H9 (cell line): ENCODE measurements at regions not wholly inside any gene's neighbourhood (a gene's known extent, or its start where the extent isn't known, plus 50 kb on each side); places are given as distances from the start of the nearest gene placed in this dataset.

Source experiments
- DNase-seq: peaks from one replicate; pipeline ENCODE4 v3.0.0-alpha.2; 2017
- H2AFZ ChIP-seq: one replicate; pipeline ENCODE4 v1.6.1; 2013; ENCODE audit warnings: mild to moderate bottlenecking, low read length, control low read depth, moderate library complexity
- H2AK5ac ChIP-seq: 2 replicates; pipeline ENCODE4 v1.6.1; 2013; ENCODE audit warnings: low read length, control low read depth, mixed read lengths; ENCODE audit not compliant: insufficient read length
- H2BK120ac ChIP-seq: one replicate; pipeline ENCODE4 v1.6.1; 2013; ENCODE audit warnings: low read depth, mild to moderate bottlenecking, low read length, control low read depth, inconsistent platforms; ENCODE audit not compliant: poor library complexity, severe bottlenecking
- H2BK12ac ChIP-seq: 2 replicates; pipeline ENCODE4 v1.6.1; 2013; ENCODE audit warnings: low read length, control low read depth, mixed read lengths, low read depth; ENCODE audit not compliant: insufficient read length
- H2BK15ac ChIP-seq: 2 replicates; pipeline ENCODE4 v1.6.1; 2013; ENCODE audit warnings: low read depth, low read length, control low read depth
- H2BK20ac ChIP-seq: one replicate; pipeline ENCODE4 v1.6.1; 2013; ENCODE audit warnings: low read depth, mild to moderate bottlenecking, low read length, control low read depth, inconsistent platforms; ENCODE audit not compliant: poor library complexity, severe bottlenecking
- H2BK5ac ChIP-seq: 2 replicates; pipeline ENCODE4 v1.6.1; 2013; ENCODE audit warnings: low read length, control low read depth, mixed read lengths; ENCODE audit not compliant: insufficient read length
- H3K14ac ChIP-seq: 2 replicates; pipeline ENCODE4 v1.6.1; 2013; ENCODE audit warnings: low read length, control low read depth; ENCODE audit not compliant: insufficient read depth
- H3K18ac ChIP-seq: 2 replicates; pipeline ENCODE4 v1.6.1; 2013; ENCODE audit warnings: low read depth, mild to moderate bottlenecking, mixed read lengths, low read length, control low read depth; ENCODE audit not compliant: insufficient read length
- H3K23ac ChIP-seq: 2 replicates; pipeline ENCODE4 v1.6.1; 2013; ENCODE audit warnings: low read length, control low read depth, mixed read lengths, low read depth; ENCODE audit not compliant: insufficient read length
- H3K23me2 ChIP-seq: 2 replicates; pipeline ENCODE4 v1.6.1; 2013; ENCODE audit warnings: low read depth, mild to moderate bottlenecking, mixed read lengths, low read length, control low read depth; ENCODE audit not compliant: insufficient read length, poor library complexity, severe bottlenecking
- H3K27ac ChIP-seq: 2 replicates; pipeline ENCODE4 v1.5.1; 2013; ENCODE audit warnings: low read length, control low read depth, mixed read lengths, low read depth; ENCODE audit not compliant: insufficient read length
- H3K27me3 ChIP-seq: 2 replicates; pipeline ENCODE4 v1.6.1; 2013; ENCODE audit warnings: low read length, control low read depth, inconsistent platforms; ENCODE audit not compliant: insufficient read depth
- H3K4ac ChIP-seq: 2 replicates; pipeline ENCODE4 v1.6.1; 2013; ENCODE audit warnings: low read depth, mild to moderate bottlenecking, control low read depth, inconsistent platforms, low read length, moderate library complexity
- H3K4me1 ChIP-seq: 2 replicates; pipeline ENCODE4 v1.6.1; 2013; ENCODE audit warnings: low read length, control low read depth, inconsistent platforms; ENCODE audit not compliant: insufficient read depth
- H3K4me2 ChIP-seq: 2 replicates; pipeline ENCODE4 v1.6.1; 2013; ENCODE audit warnings: low read length, control low read depth, mixed read lengths; ENCODE audit not compliant: insufficient read length, insufficient read depth
- H3K56ac ChIP-seq: 2 replicates; pipeline ENCODE4 v1.6.1; 2013; ENCODE audit warnings: low read depth, mild to moderate bottlenecking, mixed read lengths, low read length, control low read depth; ENCODE audit not compliant: insufficient read length
- H3K79me1 ChIP-seq: 2 replicates; pipeline ENCODE4 v1.6.1; 2013; ENCODE audit warnings: low read depth, mild to moderate bottlenecking, moderate library complexity, low read length, control low read depth, inconsistent platforms; ENCODE audit not compliant: insufficient read depth, poor library complexity, severe bottlenecking
- H3K79me2 ChIP-seq: 2 replicates; pipeline ENCODE4 v1.6.1; 2013; ENCODE audit warnings: low read length, control low read depth, inconsistent platforms; ENCODE audit not compliant: insufficient read depth
- H3K9ac ChIP-seq: 2 replicates; pipeline ENCODE4 v1.6.1; 2013; ENCODE audit warnings: low read length, control low read depth, mixed read lengths; ENCODE audit not compliant: insufficient read length; ENCODE audit errors: extremely low read depth
- H3K9me3 ChIP-seq: one replicate; pipeline ENCODE4 v1.6.1; 2013; ENCODE audit warnings: low read depth, low read length, inconsistent platforms; ENCODE audit not compliant: control insufficient read depth
- H3T11ph ChIP-seq: one replicate; pipeline ENCODE4 v1.6.1; 2013; ENCODE audit warnings: mild to moderate bottlenecking, low read length, control low read depth, inconsistent platforms
- H4K20me1 ChIP-seq: one replicate; pipeline ENCODE4 v1.6.1; 2013; ENCODE audit not compliant: control insufficient read depth, insufficient read length, insufficient read depth
- H4K5ac ChIP-seq: 2 replicates; pipeline ENCODE4 v1.6.1; 2013; ENCODE audit warnings: low read depth, mild to moderate bottlenecking, mixed read lengths, low read length, control low read depth; ENCODE audit not compliant: insufficient read length
- H4K8ac ChIP-seq: replicated peaks from 2 replicates; pipeline ENCODE4 v1.6.1; 2013; ENCODE audit warnings: low read length, control low read depth, mixed read lengths, low read depth; ENCODE audit not compliant: insufficient read length
- H4K91ac ChIP-seq: 2 replicates; pipeline ENCODE4 v1.6.1; 2013; ENCODE audit warnings: low read depth, mild to moderate bottlenecking, moderate library complexity, mixed read lengths, low read length, control low read depth; ENCODE audit not compliant: insufficient read length
- H3K27ac Mint-ChIP-seq, 3 experiments: 2 replicates in 2 of 3; 3 replicates in 1 of 3; pipeline ENCODE4 v1.8.0; 2020 to 2021; ENCODE audit warnings: mixed read lengths in 3 of 3, mild to moderate bottlenecking in 1 of 3, moderate library complexity in 1 of 3
- H3K27me3 Mint-ChIP-seq: 2 replicates; pipeline ENCODE4 v1.8.0; 2021; ENCODE audit warnings: low read depth, mild to moderate bottlenecking, moderate library complexity, mixed read lengths
- H3K36me3 Mint-ChIP-seq, 3 experiments: 2 replicates in 2 of 3; 3 replicates in 1 of 3; pipeline ENCODE4 v1.8.0; 2020 to 2021; ENCODE audit warnings: low read depth in 3 of 3, mixed read lengths in 3 of 3; ENCODE audit not compliant: insufficient read depth in 1 of 3
- H3K4me1 Mint-ChIP-seq, 2 experiments: 2 replicates each; pipeline ENCODE4 v1.8.0; 2020; ENCODE audit warnings: mixed read lengths in 2 of 2
- H3K4me3 Mint-ChIP-seq, 2 experiments: 2 replicates in 1 of 2; 3 replicates in 1 of 2; pipeline ENCODE4 v1.8.0; 2020 to 2021; ENCODE audit warnings: mild to moderate bottlenecking in 2 of 2, mixed read lengths in 2 of 2, moderate library complexity in 1 of 2
- H3K9me3 Mint-ChIP-seq, 2 experiments: 2 replicates in 1 of 2; 3 replicates in 1 of 2; pipeline ENCODE4 v1.8.0; 2020; ENCODE audit warnings: mild to moderate bottlenecking in 2 of 2, mixed read lengths in 2 of 2, moderate library complexity in 1 of 2
- CTCF ChIP-seq: fragments of 200-600 bp; sonication (generic); conservative IDR thresholded peaks from 3 replicates; pipeline ENCODE4 v1.8.0; 2021; ENCODE audit warnings: antibody characterized with exemption, mild to moderate bottlenecking
- WGBS: extraction: QIAGEN DNeasy Blood & Tissue Kit; methylation state at CpG from one replicate; pipeline ENCODE4 v1.1.7; 2013; ENCODE audit warnings: missing lambda C conversion rate, low lambda C conversion rate, mixed read lengths; ENCODE audit not compliant: insufficient read length; ENCODE audit errors: extremely low coverage; 5-methylcytosine and 5-hydroxymethylcytosine counted together

DNA sequence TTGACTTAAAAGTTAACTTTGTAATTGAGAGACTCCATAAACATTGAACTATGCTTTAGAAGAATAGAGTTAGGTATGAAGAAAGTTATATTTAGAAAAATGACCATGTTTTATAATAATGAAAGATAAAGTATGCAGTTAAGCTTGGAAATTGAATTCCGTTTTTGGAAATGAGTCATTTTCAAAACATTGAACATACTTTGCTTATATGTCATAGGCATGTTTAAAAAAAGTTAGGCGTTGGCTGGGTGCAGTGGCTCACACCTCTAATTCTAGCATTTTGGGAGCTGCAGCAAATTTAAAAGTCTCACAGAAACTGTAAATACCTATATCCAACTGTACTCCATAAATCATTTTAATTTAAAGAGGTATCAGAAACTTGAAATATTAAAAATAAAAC lies 607.4 kb downstream of the CBLN2 start:
- Mint-ChIP-seq H3K27ac (no peak overlapping the region), H3K4me1 (no peaks in the 10 kb centered on the region), H3K36me3 (no peaks in the 10 kb centered on the region), H3K4me3 (no peak overlapping the region), H3K27me3 (no peaks in the 10 kb centered on the region), H3K9me3 (no peaks in the 10 kb centered on the region; a peak in 1 of 5 replicates)
- Histone ChIP-seq H2BK5ac (no peak overlapping the region), H2AFZ (no peak overlapping the region), H3K4me1 (no peaks in the 10 kb centered on the region), H4K20me1 (no peaks in the 10 kb centered on the region), H3K79me2 (no peaks in the 10 kb centered on the region), H3K23me2 (no peaks in the 10 kb centered on the region), H2BK15ac (no peak overlapping the region), H3K27ac (no peak overlapping the region), H2AK5ac (no peak overlapping the region), H2BK12ac (no peak overlapping the region), H3K9ac (no peak overlapping the region), H3K56ac (no peak overlapping the region), H3T11ph (no peak overlapping the region), H4K8ac (no peak overlapping the region), H2BK120ac (no peak overlapping the region), H3K18ac (no peak overlapping the region), H3K9me3 (no peaks in the 10 kb centered on the region), H3K27me3 (no peaks in the 10 kb centered on the region), H3K79me1 (no peaks in the 10 kb centered on the region), H3K23ac (no peak overlapping the region), H4K91ac (no peak overlapping the region), H2BK20ac (no peak overlapping the region), H3K14ac (no peak overlapping the region), H4K5ac (no peak overlapping the region), H3K4ac (no peak overlapping the region), H3K4me2 (no peak overlapping the region)
- WGBS = 100% methylated on average over 1 of the region's 2 CpGs
- no peak for TF ChIP-seq CTCF
- no peak for DNase-seq
